ENCODE measurements at regions not wholly inside any gene's neighbourhood (a gene's known extent, or its start where the extent isn't known, plus 50 kb on each side); places are given as distances from the start of the nearest gene placed in this dataset.

GRCh38 chr19:31126236-31126635 lies 223.0 kb downstream of the TSHZ3 start:
- TF ChIP-seq GATA3 (IDR thresholded peaks at IDR 0.05; ENCODE audit: low read depth, low read length) = no peak
- TF ChIP-seq GATA2 (IDR thresholded peaks at IDR 0.05; ENCODE audit: low read depth, low read length) = no peak
